BLaER1 treated with 17β-estradiol and CSF1 and Interleukin-3, amounts not matched to agents 10 nM and 100 nM (cell line): ENCODE measurements at regions not wholly inside any gene's neighbourhood (a gene's known extent, or its start where the extent isn't known, plus 50 kb on each side); places are given as distances from the start of the nearest gene placed in this dataset.

Source experiments
- H3K27ac ChIP-seq, 11 experiments: shearing (Covaris generic); formaldehyde crosslinking; 2 replicates each; pipeline ENCODE4 v1.8.1; 2022
- H3K27me3 ChIP-seq, 11 experiments: shearing (Covaris generic); formaldehyde crosslinking; 2 replicates each; pipeline ENCODE4 v1.8.1; 2022
- H3K36me3 ChIP-seq, 11 experiments: shearing (Covaris generic); formaldehyde crosslinking; 2 replicates each; pipeline ENCODE4 v1.8.1; 2022
- H3K4me1 ChIP-seq, 10 experiments: shearing (Covaris generic); formaldehyde crosslinking; 2 replicates each; pipeline ENCODE4 v1.8.1; 2022
- H3K4me2 ChIP-seq, 11 experiments: shearing (Covaris generic); formaldehyde crosslinking; 2 replicates each; pipeline ENCODE4 v1.8.1; 2022
- H3K4me3 ChIP-seq, 10 experiments: shearing (Covaris generic); formaldehyde crosslinking; 2 replicates each; pipeline ENCODE4 v1.8.1; 2022
- H3K9ac ChIP-seq, 11 experiments: shearing (Covaris generic); formaldehyde crosslinking; 2 replicates each; pipeline ENCODE4 v1.8.1; 2022
- H3K9me3 ChIP-seq, 11 experiments: shearing (Covaris generic); formaldehyde crosslinking; replicated peaks in 1 of 11; 2 replicates each; pipeline ENCODE4 v1.8.1; 2022
- H4K20me1 ChIP-seq, 11 experiments: shearing (Covaris generic); formaldehyde crosslinking; 2 replicates each; pipeline ENCODE4 v1.8.1; 2022
- Cebpa-rat ChIP-seq, 11 experiments: shearing (Covaris generic); IDR thresholded peaks; 2 replicates each; pipeline ENCODE4 v1.8.1; 2022

GRCh38 chr1:29461115-29461739 lies 224.9 kb downstream of the PTPRU start:
- Histone ChIP-seq H3K27ac (no peak overlapping the region), H3K27me3 (peaks cover 0 to 7% (median 0%) of the 10 kb centered on the region in 11 experiments; a peak in 3 of 22 replicates), H4K20me1 (peaks cover 0 to 10% (median 0%) of the 10 kb centered on the region in 11 experiments; a peak in 2 of 22 replicates), H3K36me3 (no peaks in the 10 kb centered on the region), H3K4me1 (peaks cover 0 to 4% (median 0%) of the 10 kb centered on the region in 10 experiments; a peak in 1 of 20 replicates), H3K9ac (no peak overlapping the region), H3K4me2 (no peak overlapping the region), H3K4me3 (no peak overlapping the region), H3K9me3 (peaks cover 6 to 21% (median 14%) of the 10 kb centered on the region in 11 experiments; a peak in 16 of 22 replicates)
- TF ChIP-seq Cebpa-rat (IDR thresholded peaks at IDR 0.05): no peak

GRCh38 chr1:29460694-29461093 lies 224.4 kb downstream of the PTPRU start:
- Histone ChIP-seq H4K20me1 (peaks cover 0 to 10% (median 0%) of the 10 kb centered on the region in 11 experiments; a peak in 2 of 22 replicates), H3K27me3 (peaks cover 0 to 7% (median 0%) of the 10 kb centered on the region in 11 experiments; a peak in 3 of 22 replicates), H3K4me1 (peaks cover 0 to 4% (median 0%) of the 10 kb centered on the region in 10 experiments; a peak in 1 of 20 replicates), H3K9ac (no peak overlapping the region), H3K4me3 (no peak overlapping the region), H3K36me3 (no peaks in the 10 kb centered on the region), H3K9me3 (peaks cover 6 to 20% (median 14%) of the 10 kb centered on the region in 11 experiments; a peak in 16 of 22 replicates), H3K27ac (no peak overlapping the region), H3K4me2 (no peak overlapping the region)
- TF ChIP-seq Cebpa-rat (IDR thresholded peaks at IDR 0.05): no peak

- peaks cover 0 to 10% (median 0%) of the 10 kb centered on the region in 11 experiments; a peak in 2 of 22 replicates for H4K20me1 ChIP-seq
- H3K36me3 ChIP-seq: no peaks in the 10 kb centered on the region
- no peak overlapping the region for H3K27ac ChIP-seq
- peaks cover 6 to 15% (median 8%) of the 10 kb centered on the region in 11 experiments; a peak in 16 of 22 replicates for H3K9me3 ChIP-seq
- H3K4me1 ChIP-seq: peaks cover 0 to 4% (median 0%) of the 10 kb centered on the region in 10 experiments; a peak in 1 of 20 replicates
- H3K9ac ChIP-seq: no peak overlapping the region
- no peak for TF ChIP-seq Cebpa-rat (IDR thresholded peaks at IDR 0.05)
- H3K4me3 ChIP-seq: no peak overlapping the region
- H3K27me3 ChIP-seq: peaks cover 0 to 7% (median 0%) of the 10 kb centered on the region in 11 experiments; a peak in 3 of 22 replicates
- H3K4me2 ChIP-seq: no peak overlapping the region
Observed at GRCh38 chr1:29460041-29460610, 223.8 kb downstream of the PTPRU start.

- Histone ChIP-seq H3K27me3 (peaks cover 0 to 7% (median 0%) of the 10 kb centered on the region in 11 experiments; a peak in 3 of 22 replicates), H3K9me3 (peaks cover under 1 to 9% (median 3%) of the 10 kb centered on the region in 11 experiments; a peak in 16 of 22 replicates), H4K20me1 (peaks cover 0 to 10% (median 0%) of the 10 kb centered on the region in 11 experiments; a peak in 2 of 22 replicates), H3K36me3 (no peaks in the 10 kb centered on the region), H3K4me3 (no peak overlapping the region), H3K4me2 (no peak overlapping the region), H3K4me1 (peaks cover 0 to 4% (median 0%) of the 10 kb centered on the region in 10 experiments; a peak in 1 of 20 replicates), H3K27ac (no peak overlapping the region), H3K9ac (no peak overlapping the region)
- TF ChIP-seq Cebpa-rat (IDR thresholded peaks at IDR 0.05): no peak
Observed at GRCh38 chr1:29459620-29459945, 223.3 kb downstream of the PTPRU start.

GRCh38 chr1:29458737-29459619 lies 222.7 kb downstream of the PTPRU start:
- H3K36me3 ChIP-seq: no peaks in the 10 kb centered on the region
- peaks cover 0 to 10% (median 0%) of the 10 kb centered on the region in 11 experiments; a peak in 2 of 22 replicates for H4K20me1 ChIP-seq
- H3K27me3 ChIP-seq: peaks cover 0 to 7% (median 0%) of the 10 kb centered on the region in 11 experiments; a peak in 3 of 22 replicates
- H3K27ac ChIP-seq: no peak overlapping the region
- H3K4me2 ChIP-seq: no peak overlapping the region
- H3K9ac ChIP-seq: no peak overlapping the region
- TF ChIP-seq Cebpa-rat (IDR thresholded peaks at IDR 0.05): no peak
- H3K4me1 ChIP-seq: peaks cover 0 to 4% (median 0%) of the 10 kb centered on the region in 10 experiments; a peak in 1 of 20 replicates
- H3K9me3 ChIP-seq: peaks cover 0 to 7% (median 0%) of the 10 kb centered on the region in 11 experiments; a peak in 2 of 22 replicates
- no peak overlapping the region for H3K4me3 ChIP-seq

- H3K27me3 ChIP-seq: peaks cover 0 to 7% (median 0%) of the 10 kb centered on the region in 11 experiments; a peak in 3 of 22 replicates
- H3K9ac ChIP-seq: no peak overlapping the region
- H3K4me3 ChIP-seq: no peak overlapping the region
- TF ChIP-seq Cebpa-rat (IDR thresholded peaks at IDR 0.05): no peak
- no peak overlapping the region for H3K27ac ChIP-seq
- no peak overlapping the region for H3K4me2 ChIP-seq
- H4K20me1 ChIP-seq: peaks cover 0 to 10% (median 0%) of the 10 kb centered on the region in 11 experiments; a peak in 2 of 22 replicates
- no peaks in the 10 kb centered on the region for H3K36me3 ChIP-seq
- H3K4me1 ChIP-seq: peaks cover 0 to 4% (median 0%) of the 10 kb centered on the region in 10 experiments; a peak in 1 of 20 replicates
- H3K9me3 ChIP-seq: peaks cover 0 to 7% (median 0%) of the 10 kb centered on the region in 11 experiments; a peak in 2 of 22 replicates
Observed at GRCh38 chr1:29457496-29458368, 221.4 kb downstream of the PTPRU start.

GRCh38 chr1:29456685-29457435 lies 220.5 kb downstream of the PTPRU start:
- Histone ChIP-seq H3K4me2 (no peak overlapping the region), H3K4me3 (no peak overlapping the region), H3K27me3 (peaks cover 0 to 7% (median 0%) of the 10 kb centered on the region in 11 experiments; a peak in 3 of 22 replicates), H3K4me1 (peaks cover 0 to 4% (median 0%) of the 10 kb centered on the region in 10 experiments; a peak in 1 of 20 replicates), H4K20me1 (peaks cover 0 to 10% (median 0%) of the 10 kb centered on the region in 11 experiments; a peak in 2 of 22 replicates), H3K9ac (no peak overlapping the region), H3K9me3 (peaks cover 0 to 7% (median 0%) of the 10 kb centered on the region in 11 experiments; a peak in 2 of 22 replicates), H3K36me3 (no peaks in the 10 kb centered on the region), H3K27ac (no peak overlapping the region)
- no peak for TF ChIP-seq Cebpa-rat (IDR thresholded peaks at IDR 0.05)
